GM23248 (cell line): ENCODE measurements at regions not wholly inside any gene's neighbourhood (a gene's known extent, or its start where the extent isn't known, plus 50 kb on each side); places are given as distances from the start of the nearest gene placed in this dataset.

Source experiments
- EZH2 ChIP-seq: fragments of 200-600 bp; sonication (generic); IDR thresholded peaks from 2 replicates; pipeline ENCODE4 v1.6.1; 2018; ENCODE audit warnings: antibody characterized with exemption, mild to moderate bottlenecking; ENCODE audit not compliant: insufficient read depth, poor library complexity, severe bottlenecking
- EZH2phosphoT487 ChIP-seq: fragments of 200-600 bp; sonication (generic); IDR thresholded peaks from 2 replicates; pipeline ENCODE4 v1.6.1; 2018; ENCODE audit warnings: antibody characterized with exemption, moderate library complexity, mild to moderate bottlenecking, low read depth; ENCODE audit not compliant: insufficient read depth

DNA sequence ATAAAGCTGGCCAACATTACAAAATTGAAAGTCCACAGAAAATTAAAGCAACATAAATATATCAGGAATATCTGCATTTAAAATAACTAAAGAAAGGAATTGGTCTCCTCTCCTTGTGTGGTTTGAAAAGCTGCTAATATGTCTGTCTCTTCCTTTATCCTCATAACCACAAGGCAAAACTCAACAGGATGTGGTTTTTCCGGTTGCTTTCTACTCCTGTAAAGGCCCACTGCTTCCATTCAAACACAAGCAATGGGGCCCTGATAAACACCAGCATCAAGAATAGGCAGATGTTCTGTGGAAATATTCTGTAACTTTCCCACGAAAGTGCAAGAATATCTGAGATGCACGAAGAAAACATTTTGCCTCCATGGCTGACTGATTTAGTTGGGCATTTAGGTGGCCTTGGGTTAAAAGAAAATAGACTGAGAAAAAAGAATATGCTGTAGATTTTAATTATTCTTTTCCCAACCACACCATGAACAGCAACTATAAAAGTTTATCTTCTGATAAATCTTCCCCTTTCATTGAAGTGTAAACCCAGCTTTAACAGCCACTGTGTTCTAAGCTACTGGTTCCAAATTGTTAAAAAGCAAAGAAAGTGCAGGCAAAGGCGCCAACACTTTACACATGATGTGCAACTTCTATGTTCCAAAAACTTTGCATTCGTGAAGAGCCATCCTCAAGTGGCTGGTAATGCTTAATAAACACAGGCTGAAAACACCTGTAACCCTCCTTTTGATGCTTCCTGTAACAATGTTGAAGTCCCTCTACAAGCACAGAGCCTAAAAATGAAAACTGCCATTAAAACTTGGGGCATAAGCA is 50.5 kb upstream of the NDST3 start:
- TF ChIP-seq EZH2phosphoT487 (no peak), EZH2 (no peak)
